H9 (cell line): ENCODE measurements at regions not wholly inside any gene's neighbourhood (a gene's known extent, or its start where the extent isn't known, plus 50 kb on each side); places are given as distances from the start of the nearest gene placed in this dataset.

ENCODE experiments used
- DNase-seq: peaks from one replicate; pipeline ENCODE4 v3.0.0-alpha.2; 2017
- H2AFZ ChIP-seq: one replicate; pipeline ENCODE4 v1.6.1; 2013; ENCODE audit warnings: mild to moderate bottlenecking, low read length, control low read depth, moderate library complexity
- H2AK5ac ChIP-seq: 2 replicates; pipeline ENCODE4 v1.6.1; 2013; ENCODE audit warnings: low read length, control low read depth, mixed read lengths; ENCODE audit not compliant: insufficient read length
- H2BK120ac ChIP-seq: one replicate; pipeline ENCODE4 v1.6.1; 2013; ENCODE audit warnings: low read depth, mild to moderate bottlenecking, low read length, control low read depth, inconsistent platforms; ENCODE audit not compliant: poor library complexity, severe bottlenecking
- H2BK12ac ChIP-seq: 2 replicates; pipeline ENCODE4 v1.6.1; 2013; ENCODE audit warnings: low read length, control low read depth, mixed read lengths, low read depth; ENCODE audit not compliant: insufficient read length
- H2BK15ac ChIP-seq: 2 replicates; pipeline ENCODE4 v1.6.1; 2013; ENCODE audit warnings: low read depth, low read length, control low read depth
- H2BK20ac ChIP-seq: one replicate; pipeline ENCODE4 v1.6.1; 2013; ENCODE audit warnings: low read depth, mild to moderate bottlenecking, low read length, control low read depth, inconsistent platforms; ENCODE audit not compliant: poor library complexity, severe bottlenecking
- H2BK5ac ChIP-seq: 2 replicates; pipeline ENCODE4 v1.6.1; 2013; ENCODE audit warnings: low read length, control low read depth, mixed read lengths; ENCODE audit not compliant: insufficient read length
- H3K14ac ChIP-seq: 2 replicates; pipeline ENCODE4 v1.6.1; 2013; ENCODE audit warnings: low read length, control low read depth; ENCODE audit not compliant: insufficient read depth
- H3K18ac ChIP-seq: 2 replicates; pipeline ENCODE4 v1.6.1; 2013; ENCODE audit warnings: low read depth, mild to moderate bottlenecking, mixed read lengths, low read length, control low read depth; ENCODE audit not compliant: insufficient read length
- H3K23ac ChIP-seq: 2 replicates; pipeline ENCODE4 v1.6.1; 2013; ENCODE audit warnings: low read length, control low read depth, mixed read lengths, low read depth; ENCODE audit not compliant: insufficient read length
- H3K23me2 ChIP-seq: 2 replicates; pipeline ENCODE4 v1.6.1; 2013; ENCODE audit warnings: low read depth, mild to moderate bottlenecking, mixed read lengths, low read length, control low read depth; ENCODE audit not compliant: insufficient read length, poor library complexity, severe bottlenecking
- H3K27ac ChIP-seq: 2 replicates; pipeline ENCODE4 v1.5.1; 2013; ENCODE audit warnings: low read length, control low read depth, mixed read lengths, low read depth; ENCODE audit not compliant: insufficient read length
- H3K27me3 ChIP-seq: 2 replicates; pipeline ENCODE4 v1.6.1; 2013; ENCODE audit warnings: low read length, control low read depth, inconsistent platforms; ENCODE audit not compliant: insufficient read depth
- H3K4ac ChIP-seq: 2 replicates; pipeline ENCODE4 v1.6.1; 2013; ENCODE audit warnings: low read depth, mild to moderate bottlenecking, control low read depth, inconsistent platforms, low read length, moderate library complexity
- H3K4me1 ChIP-seq: 2 replicates; pipeline ENCODE4 v1.6.1; 2013; ENCODE audit warnings: low read length, control low read depth, inconsistent platforms; ENCODE audit not compliant: insufficient read depth
- H3K4me2 ChIP-seq: 2 replicates; pipeline ENCODE4 v1.6.1; 2013; ENCODE audit warnings: low read length, control low read depth, mixed read lengths; ENCODE audit not compliant: insufficient read length, insufficient read depth
- H3K56ac ChIP-seq: 2 replicates; pipeline ENCODE4 v1.6.1; 2013; ENCODE audit warnings: low read depth, mild to moderate bottlenecking, mixed read lengths, low read length, control low read depth; ENCODE audit not compliant: insufficient read length
- H3K79me1 ChIP-seq: 2 replicates; pipeline ENCODE4 v1.6.1; 2013; ENCODE audit warnings: low read depth, mild to moderate bottlenecking, moderate library complexity, low read length, control low read depth, inconsistent platforms; ENCODE audit not compliant: insufficient read depth, poor library complexity, severe bottlenecking
- H3K79me2 ChIP-seq: 2 replicates; pipeline ENCODE4 v1.6.1; 2013; ENCODE audit warnings: low read length, control low read depth, inconsistent platforms; ENCODE audit not compliant: insufficient read depth
- H3K9ac ChIP-seq: 2 replicates; pipeline ENCODE4 v1.6.1; 2013; ENCODE audit warnings: low read length, control low read depth, mixed read lengths; ENCODE audit not compliant: insufficient read length; ENCODE audit errors: extremely low read depth
- H3K9me3 ChIP-seq: one replicate; pipeline ENCODE4 v1.6.1; 2013; ENCODE audit warnings: low read depth, low read length, inconsistent platforms; ENCODE audit not compliant: control insufficient read depth
- H3T11ph ChIP-seq: one replicate; pipeline ENCODE4 v1.6.1; 2013; ENCODE audit warnings: mild to moderate bottlenecking, low read length, control low read depth, inconsistent platforms
- H4K20me1 ChIP-seq: one replicate; pipeline ENCODE4 v1.6.1; 2013; ENCODE audit not compliant: control insufficient read depth, insufficient read length, insufficient read depth
- H4K5ac ChIP-seq: 2 replicates; pipeline ENCODE4 v1.6.1; 2013; ENCODE audit warnings: low read depth, mild to moderate bottlenecking, mixed read lengths, low read length, control low read depth; ENCODE audit not compliant: insufficient read length
- H4K8ac ChIP-seq: replicated peaks from 2 replicates; pipeline ENCODE4 v1.6.1; 2013; ENCODE audit warnings: low read length, control low read depth, mixed read lengths, low read depth; ENCODE audit not compliant: insufficient read length
- H4K91ac ChIP-seq: 2 replicates; pipeline ENCODE4 v1.6.1; 2013; ENCODE audit warnings: low read depth, mild to moderate bottlenecking, moderate library complexity, mixed read lengths, low read length, control low read depth; ENCODE audit not compliant: insufficient read length
- H3K27ac Mint-ChIP-seq, 3 experiments: 2 replicates in 2 of 3; 3 replicates in 1 of 3; pipeline ENCODE4 v1.8.0; 2020 to 2021; ENCODE audit warnings: mixed read lengths in 3 of 3, mild to moderate bottlenecking in 1 of 3, moderate library complexity in 1 of 3
- H3K27me3 Mint-ChIP-seq: 2 replicates; pipeline ENCODE4 v1.8.0; 2021; ENCODE audit warnings: low read depth, mild to moderate bottlenecking, moderate library complexity, mixed read lengths
- H3K36me3 Mint-ChIP-seq, 3 experiments: 2 replicates in 2 of 3; 3 replicates in 1 of 3; pipeline ENCODE4 v1.8.0; 2020 to 2021; ENCODE audit warnings: low read depth in 3 of 3, mixed read lengths in 3 of 3; ENCODE audit not compliant: insufficient read depth in 1 of 3
- H3K4me1 Mint-ChIP-seq, 2 experiments: 2 replicates each; pipeline ENCODE4 v1.8.0; 2020; ENCODE audit warnings: mixed read lengths in 2 of 2
- H3K4me3 Mint-ChIP-seq, 2 experiments: 2 replicates in 1 of 2; 3 replicates in 1 of 2; pipeline ENCODE4 v1.8.0; 2020 to 2021; ENCODE audit warnings: mild to moderate bottlenecking in 2 of 2, mixed read lengths in 2 of 2, moderate library complexity in 1 of 2
- H3K9me3 Mint-ChIP-seq, 2 experiments: 2 replicates in 1 of 2; 3 replicates in 1 of 2; pipeline ENCODE4 v1.8.0; 2020; ENCODE audit warnings: mild to moderate bottlenecking in 2 of 2, mixed read lengths in 2 of 2, moderate library complexity in 1 of 2
- CTCF ChIP-seq: fragments of 200-600 bp; sonication (generic); conservative IDR thresholded peaks from 3 replicates; pipeline ENCODE4 v1.8.0; 2021; ENCODE audit warnings: antibody characterized with exemption, mild to moderate bottlenecking
- WGBS: extraction: QIAGEN DNeasy Blood & Tissue Kit; methylation state at CpG from one replicate; pipeline ENCODE4 v1.1.7; 2013; ENCODE audit warnings: missing lambda C conversion rate, low lambda C conversion rate, mixed read lengths; ENCODE audit not compliant: insufficient read length; ENCODE audit errors: extremely low coverage; 5-methylcytosine and 5-hydroxymethylcytosine counted together

DNA sequence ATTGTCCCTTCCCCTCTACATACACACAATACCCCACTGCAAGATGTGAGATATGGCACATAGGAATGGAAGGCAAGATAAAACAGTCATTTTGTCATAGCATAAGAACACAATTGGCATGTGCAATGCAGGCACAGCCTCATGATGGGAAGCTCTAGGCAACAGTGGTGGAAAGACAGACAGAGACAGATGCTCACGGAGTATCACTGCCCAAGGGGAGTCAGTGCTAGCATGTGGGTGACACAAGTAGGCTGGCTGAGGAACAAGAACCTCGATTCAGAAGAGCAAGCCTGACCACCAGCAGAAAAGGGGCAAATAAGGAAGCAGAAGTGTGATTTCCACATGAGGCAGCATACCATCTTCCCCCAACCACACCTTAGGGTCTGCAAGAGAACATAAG is 323.6 kb downstream of the PAX3 start:
- H3K27me3 Mint-ChIP-seq: no peaks in the 10 kb centered on the region; the same call in 1 of the 2 replicates
- WGBS: no CpG with 5 or more reads among the region's 2 CpGs
- H3K9me3 Mint-ChIP-seq: no peaks in the 10 kb centered on the region
- no peak for DNase-seq
- H3K4me3 Mint-ChIP-seq: no peak overlapping the region
- Histone ChIP-seq H3K23me2 (no peaks in the 10 kb centered on the region), H2BK5ac (no peak overlapping the region), H3K9ac (no peak overlapping the region), H3K14ac (no peak overlapping the region), H3K4me1 (no peaks in the 10 kb centered on the region; the same call in 1 of the 2 replicates), H4K5ac (no peak overlapping the region), H3K9me3 (no peaks in the 10 kb centered on the region), H3K4me2 (no peak overlapping the region), H2AK5ac (no peak overlapping the region), H3K56ac (no peak overlapping the region), H3K27ac (no peak overlapping the region), H3K79me1 (no peaks in the 10 kb centered on the region), H3K79me2 (no peaks in the 10 kb centered on the region), H2BK12ac (no peak overlapping the region), H2BK120ac (no peak overlapping the region), H3K23ac (no peak overlapping the region), H3K18ac (no peak overlapping the region), H4K20me1 (no peaks in the 10 kb centered on the region), H4K91ac (no peak overlapping the region), H2BK15ac (no peak overlapping the region), H3K27me3 (no peaks in the 10 kb centered on the region), H2BK20ac (no peak overlapping the region), H2AFZ (no peak overlapping the region), H3T11ph (no peak overlapping the region), H3K4ac (no peak overlapping the region), H4K8ac (no peak overlapping the region)
- H3K27ac Mint-ChIP-seq: no peak overlapping the region
- TF ChIP-seq CTCF: no peak
- no peaks in the 10 kb centered on the region for H3K36me3 Mint-ChIP-seq
- peaks cover 5 to 8% of the 10 kb centered on the region in 2 experiments for H3K4me1 Mint-ChIP-seq
